Natural killer cell (primary cell): ENCODE measurements at regions not wholly inside any gene's neighbourhood (a gene's known extent, or its start where the extent isn't known, plus 50 kb on each side); places are given as distances from the start of the nearest gene placed in this dataset.

ENCODE experiments used
- ATAC-seq, 3 donors: fragments of 150-1000 bp in 2 of 3; fragments of 200-7000 bp in 1 of 3; cut with Tn5 transposase; 1 replicate in 1 of 3; 2 replicates in 2 of 3; pipeline ENCODE4 v1.10.0; 2021; ENCODE audit warnings: mild to moderate bottlenecking in 2 of 3, moderate library complexity in 2 of 3
- DNase-seq, 2 donors: peaks; one replicate each; pipeline versions ENCODE4 v3.0.0 to v3.0.0-alpha.2; 2013 to 2021; ENCODE audit warnings: mixed read lengths in 1 of 2
- H3K27ac ChIP-seq: one replicate; pipeline ENCODE4 v1.5.1; 2013; ENCODE audit warnings: mild to moderate bottlenecking, low read length
- H3K27me3 ChIP-seq: one replicate; pipeline ENCODE4 v1.6.1; 2013; ENCODE audit warnings: low read length; ENCODE audit not compliant: control insufficient read depth, insufficient read depth
- H3K36me3 ChIP-seq: one replicate; pipeline ENCODE4 v1.6.1; 2013; ENCODE audit warnings: low read length; ENCODE audit not compliant: control insufficient read depth, insufficient read depth
- H3K4me1 ChIP-seq: one replicate; pipeline ENCODE4 v1.6.1; 2013; ENCODE audit warnings: low read length; ENCODE audit not compliant: control insufficient read depth, insufficient read depth
- H3K4me3 ChIP-seq: one replicate; pipeline ENCODE4 v1.5.1; 2013; ENCODE audit warnings: low read length
- H3K9me3 ChIP-seq: one replicate; pipeline ENCODE4 v1.6.1; 2013; ENCODE audit warnings: low read length; ENCODE audit not compliant: control insufficient read depth, insufficient read depth
- H3K27ac Mint-ChIP-seq, 2 donors: one replicate each; pipeline ENCODE4 v1.8.0; 2022; ENCODE audit warnings: mild to moderate bottlenecking in 2 of 2, mixed read lengths in 2 of 2, moderate library complexity in 1 of 2
- H3K27me3 Mint-ChIP-seq, 2 donors: one replicate each; pipeline ENCODE4 v1.8.0; 2022; ENCODE audit warnings: low read depth in 2 of 2, mixed read lengths in 2 of 2
- H3K36me3 Mint-ChIP-seq: one replicate; pipeline ENCODE4 v1.8.0; 2022; ENCODE audit warnings: mixed read lengths
- H3K4me1 Mint-ChIP-seq, 2 donors: one replicate each; pipeline ENCODE4 v1.8.0; 2022; ENCODE audit warnings: mixed read lengths in 2 of 2
- H3K4me3 Mint-ChIP-seq: one replicate; pipeline ENCODE4 v1.8.0; 2022; ENCODE audit warnings: mild to moderate bottlenecking, moderate library complexity, mixed read lengths
- H3K9me3 Mint-ChIP-seq, 2 donors: one replicate each; pipeline ENCODE4 v1.8.0; 2022; ENCODE audit warnings: mixed read lengths in 2 of 2
- WGBS: methylation state at CpG from one replicate; pipeline ENCODE4 v1.1.7; 2013; ENCODE audit warnings: missing lambda C conversion rate; ENCODE audit not compliant: insufficient coverage; 5-methylcytosine and 5-hydroxymethylcytosine counted together
- intact Hi-C: fragments of 100-400 bp; cut with micrococcal nuclease; formaldehyde crosslinking; loops from one replicate; pipeline ENCODE4 v1.14.2; 2022
- TF ChIP-seq, protein P1 (sequence below): fragments of 200-600 bp; IDR thresholded peaks from one replicate; pipeline ENCODE4 v1.8.0; 2022; ENCODE audit warnings: antibody characterized with exemption

DNA sequence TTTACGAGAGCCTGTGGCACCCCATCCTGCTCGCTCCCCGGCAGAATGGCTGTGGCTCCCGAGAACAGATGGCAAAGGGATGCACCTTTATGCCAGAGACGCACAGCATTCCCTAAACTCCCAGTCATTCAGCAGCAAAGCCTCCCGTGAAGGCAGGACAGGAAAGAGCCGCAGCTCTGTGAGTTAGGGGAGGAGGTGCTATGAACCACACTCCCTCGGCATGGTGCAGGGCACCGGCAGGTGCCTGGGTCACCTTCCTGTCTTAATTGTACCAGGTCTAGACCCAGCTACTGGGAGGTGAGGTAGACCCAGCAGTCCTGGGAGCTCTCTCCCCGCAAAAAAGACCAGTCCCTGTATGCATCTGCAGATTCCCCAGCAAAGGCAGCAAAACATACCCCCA lies 149.8 kb downstream of the TWIST2 start:
- H3K27me3 Mint-ChIP-seq, result peaks cover 10 to 11% of the 10 kb centered on the region in 2 donors
- Histone ChIP-seq H3K36me3 (no peaks in the 10 kb centered on the region), H3K4me1 (no peaks in the 10 kb centered on the region), H3K27me3 (no peaks in the 10 kb centered on the region), H3K4me3 (no peak overlapping the region), H3K27ac (no peak overlapping the region), H3K9me3 (no peaks in the 10 kb centered on the region)
- no peak for DNase-seq
- TF ChIP-seq, protein P1, sequence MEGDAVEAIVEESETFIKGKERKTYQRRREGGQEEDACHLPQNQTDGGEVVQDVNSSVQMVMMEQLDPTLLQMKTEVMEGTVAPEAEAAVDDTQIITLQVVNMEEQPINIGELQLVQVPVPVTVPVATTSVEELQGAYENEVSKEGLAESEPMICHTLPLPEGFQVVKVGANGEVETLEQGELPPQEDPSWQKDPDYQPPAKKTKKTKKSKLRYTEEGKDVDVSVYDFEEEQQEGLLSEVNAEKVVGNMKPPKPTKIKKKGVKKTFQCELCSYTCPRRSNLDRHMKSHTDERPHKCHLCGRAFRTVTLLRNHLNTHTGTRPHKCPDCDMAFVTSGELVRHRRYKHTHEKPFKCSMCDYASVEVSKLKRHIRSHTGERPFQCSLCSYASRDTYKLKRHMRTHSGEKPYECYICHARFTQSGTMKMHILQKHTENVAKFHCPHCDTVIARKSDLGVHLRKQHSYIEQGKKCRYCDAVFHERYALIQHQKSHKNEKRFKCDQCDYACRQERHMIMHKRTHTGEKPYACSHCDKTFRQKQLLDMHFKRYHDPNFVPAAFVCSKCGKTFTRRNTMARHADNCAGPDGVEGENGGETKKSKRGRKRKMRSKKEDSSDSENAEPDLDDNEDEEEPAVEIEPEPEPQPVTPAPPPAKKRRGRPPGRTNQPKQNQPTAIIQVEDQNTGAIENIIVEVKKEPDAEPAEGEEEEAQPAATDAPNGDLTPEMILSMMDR, result no peak
- H3K9me3 Mint-ChIP-seq, result no peaks in the 10 kb centered on the region
- H3K36me3 Mint-ChIP-seq, result no peaks in the 10 kb centered on the region
- H3K27ac Mint-ChIP-seq, result no peak overlapping the region
- peaks cover 7 to 14% of the 10 kb centered on the region in 2 donors for H3K4me1 Mint-ChIP-seq
- intact Hi-C loops, result no loop called here
- ATAC-seq, result no peak
- WGBS, result 77% methylated on average over 10 of the region's 10 CpGs
- no peak overlapping the region for H3K4me3 Mint-ChIP-seq
